DMS79 treated with DMSO at 0.1 percent for 48 hours (cell line): ENCODE measurements at regions not wholly inside any gene's neighbourhood (a gene's known extent, or its start where the extent isn't known, plus 50 kb on each side); places are given as distances from the start of the nearest gene placed in this dataset.
A peak's percentile ranks its signal among the peaks of the same experiment; 100 is the strongest.

Source experiments
- DNase-seq: peaks from one replicate; lab custom pipeline; 2025; lab: John Stamatoyannopoulos, UW

DNA sequence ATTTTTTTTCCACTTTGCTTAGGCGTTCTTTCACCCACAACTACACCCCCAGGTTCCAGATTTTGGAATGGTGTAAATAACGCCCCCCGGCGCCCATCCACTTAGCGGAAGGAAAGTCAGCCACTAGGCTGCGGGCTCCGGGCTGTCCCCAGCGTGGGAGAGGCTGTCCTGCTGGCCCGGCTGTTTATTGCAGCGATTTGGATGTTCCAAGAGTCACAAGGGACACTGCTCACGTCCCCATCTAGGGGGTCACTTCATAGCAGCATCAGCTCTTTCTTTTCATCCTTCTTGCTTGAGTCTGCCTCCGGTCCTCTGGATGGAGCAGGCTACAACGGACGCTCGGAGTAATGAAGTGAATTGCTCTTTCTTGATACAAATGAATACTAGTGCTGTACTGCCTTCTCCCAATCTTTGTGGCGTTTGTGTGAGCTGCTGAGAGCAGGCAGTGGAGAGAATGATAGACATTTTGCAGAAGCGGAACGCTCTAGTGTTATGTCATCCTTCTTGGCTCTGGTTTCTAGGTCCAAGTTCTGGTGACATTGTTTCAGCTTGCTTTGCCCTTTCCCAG lies 50.7 kb upstream of the PAIP2B start:
- DNase-seq = peak; percentile 48

DNA sequence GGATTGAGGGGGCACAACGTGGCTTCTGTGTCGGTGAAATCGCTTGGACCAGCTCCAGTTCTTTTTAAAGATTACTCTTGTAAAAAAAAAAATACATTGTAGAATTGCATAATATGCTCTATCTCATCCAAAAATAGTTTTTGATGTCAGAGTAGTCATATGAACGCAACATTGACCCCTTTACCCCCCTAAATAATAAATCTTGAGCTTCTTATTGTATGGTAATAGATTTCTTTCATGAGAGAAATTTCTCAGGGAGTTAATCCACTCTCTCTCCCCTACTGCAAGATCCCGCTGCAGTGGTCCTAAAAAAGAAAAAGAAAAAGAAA lies 50.2 kb upstream of the PAIP2B start:
- DNase-seq = no peak

DNA sequence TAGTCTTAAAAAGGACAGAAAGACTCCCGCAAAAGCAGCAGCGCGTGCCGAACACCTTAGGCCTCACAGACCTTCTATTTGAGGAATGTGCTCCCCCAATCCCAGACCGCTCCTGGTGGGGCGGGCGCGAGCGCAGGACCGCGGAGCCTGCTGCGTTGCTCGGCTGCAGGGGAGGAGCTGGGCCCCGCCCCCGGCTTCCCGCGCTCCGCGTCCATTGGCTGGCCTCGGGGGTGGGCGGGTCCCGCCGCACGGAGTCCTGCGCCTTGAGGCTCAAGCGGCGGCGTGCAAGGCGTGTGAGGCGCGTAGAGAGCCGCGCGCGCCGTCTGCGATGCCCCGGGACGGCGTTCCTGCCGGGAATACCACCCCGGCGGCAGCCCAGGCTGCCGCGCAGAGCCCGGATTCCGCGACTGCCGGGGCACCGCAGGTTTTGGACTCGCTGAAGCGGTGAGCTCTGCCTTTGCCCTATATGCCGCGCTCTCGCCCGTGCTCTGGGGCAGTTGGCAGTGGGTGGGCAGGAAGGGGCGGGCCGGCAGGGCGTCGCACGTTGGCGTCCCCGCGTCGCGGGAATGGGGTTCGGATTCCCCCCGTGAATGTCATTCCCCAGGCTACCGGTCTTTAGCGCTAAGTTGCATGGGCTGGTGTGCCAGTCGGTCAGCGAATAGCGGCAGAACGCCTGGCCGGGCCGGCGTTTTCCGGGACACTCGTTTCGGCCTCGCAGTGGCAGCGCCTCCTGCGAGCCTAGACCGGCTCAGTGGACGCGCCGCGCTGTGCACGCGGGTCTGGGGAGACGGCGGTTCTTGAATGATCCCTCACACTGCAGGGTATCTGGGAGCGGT lies 49.6 kb upstream of the PAIP2B start:
- DNase-seq = peak; percentile 83
